ENCODE measurements at regions not wholly inside any gene's neighbourhood (a gene's known extent, or its start where the extent isn't known, plus 50 kb on each side); places are given as distances from the start of the nearest gene placed in this dataset.
"Not testable (repeated sequence)": the region's sequence is repeated elsewhere in the genome, so short reads cannot be mapped to it uniquely, and the experiment has no call there.

DNA sequence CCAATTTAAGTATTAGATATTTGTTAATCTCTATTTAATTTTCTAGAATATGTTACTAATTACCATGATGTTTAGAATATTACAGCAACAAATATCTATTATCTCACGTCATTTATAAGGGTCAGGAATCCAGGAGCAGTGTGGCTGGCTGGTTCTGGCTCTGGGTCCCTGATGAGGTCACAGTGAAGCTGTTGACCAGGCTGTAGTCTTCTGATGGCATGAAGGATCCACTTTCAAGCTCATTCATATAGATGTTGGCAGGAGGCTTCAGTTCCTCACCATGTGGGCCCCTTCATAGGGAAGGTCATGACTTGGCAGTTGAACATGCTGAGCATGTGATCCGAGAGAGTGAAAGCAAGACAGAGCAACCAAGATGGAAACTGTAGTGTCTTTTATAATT lies 375.6 kb downstream of the ATP23 start:
- Histone ChIP-seq H3K4me3 (ENCODE audit: low read depth, low read length) (no peak overlapping the region), H3K4me1 (no peaks in the 10 kb centered on the region), H3K9me3 (no peaks in the 10 kb centered on the region), H3K27me3 (no peaks in the 10 kb centered on the region), H3K36me3 (no peaks in the 10 kb centered on the region)
- TF ChIP-seq, protein P1, sequence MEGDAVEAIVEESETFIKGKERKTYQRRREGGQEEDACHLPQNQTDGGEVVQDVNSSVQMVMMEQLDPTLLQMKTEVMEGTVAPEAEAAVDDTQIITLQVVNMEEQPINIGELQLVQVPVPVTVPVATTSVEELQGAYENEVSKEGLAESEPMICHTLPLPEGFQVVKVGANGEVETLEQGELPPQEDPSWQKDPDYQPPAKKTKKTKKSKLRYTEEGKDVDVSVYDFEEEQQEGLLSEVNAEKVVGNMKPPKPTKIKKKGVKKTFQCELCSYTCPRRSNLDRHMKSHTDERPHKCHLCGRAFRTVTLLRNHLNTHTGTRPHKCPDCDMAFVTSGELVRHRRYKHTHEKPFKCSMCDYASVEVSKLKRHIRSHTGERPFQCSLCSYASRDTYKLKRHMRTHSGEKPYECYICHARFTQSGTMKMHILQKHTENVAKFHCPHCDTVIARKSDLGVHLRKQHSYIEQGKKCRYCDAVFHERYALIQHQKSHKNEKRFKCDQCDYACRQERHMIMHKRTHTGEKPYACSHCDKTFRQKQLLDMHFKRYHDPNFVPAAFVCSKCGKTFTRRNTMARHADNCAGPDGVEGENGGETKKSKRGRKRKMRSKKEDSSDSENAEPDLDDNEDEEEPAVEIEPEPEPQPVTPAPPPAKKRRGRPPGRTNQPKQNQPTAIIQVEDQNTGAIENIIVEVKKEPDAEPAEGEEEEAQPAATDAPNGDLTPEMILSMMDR (IDR thresholded peaks at IDR 0.05; ENCODE audit: low read depth, low read length) = no peak
- DNase-seq = no peak

DNA sequence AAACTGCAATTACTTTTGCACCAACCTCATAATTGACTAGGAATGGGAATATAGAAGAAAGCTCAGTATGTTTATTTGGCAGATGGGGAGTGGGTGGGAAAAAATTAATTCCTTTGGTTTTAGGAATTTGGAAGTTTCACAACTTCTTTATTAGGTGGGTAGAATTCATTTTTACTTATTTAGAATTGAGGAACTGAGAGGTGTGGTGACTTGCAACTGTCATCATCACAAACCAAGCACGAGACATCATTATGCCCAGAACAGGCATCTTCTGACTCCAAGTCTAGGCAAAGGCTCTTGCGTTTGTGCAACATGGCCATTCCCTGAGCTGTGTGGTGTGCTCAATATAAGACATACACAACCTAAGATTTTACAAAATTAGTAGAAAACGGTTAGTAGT lies 380.0 kb downstream of the ATP23 start:
- H3K4me1 ChIP-seq = no peaks in the 10 kb centered on the region
- no peak for DNase-seq
- no peak overlapping the region for H3K4me3 ChIP-seq (ENCODE audit: low read depth, low read length)
- H3K27me3 ChIP-seq = no peaks in the 10 kb centered on the region
- no peaks in the 10 kb centered on the region for H3K9me3 ChIP-seq
- TF ChIP-seq, protein P1 (IDR thresholded peaks at IDR 0.05; ENCODE audit: low read depth, low read length) = no peak
- H3K36me3 ChIP-seq = no peaks in the 10 kb centered on the region

DNA sequence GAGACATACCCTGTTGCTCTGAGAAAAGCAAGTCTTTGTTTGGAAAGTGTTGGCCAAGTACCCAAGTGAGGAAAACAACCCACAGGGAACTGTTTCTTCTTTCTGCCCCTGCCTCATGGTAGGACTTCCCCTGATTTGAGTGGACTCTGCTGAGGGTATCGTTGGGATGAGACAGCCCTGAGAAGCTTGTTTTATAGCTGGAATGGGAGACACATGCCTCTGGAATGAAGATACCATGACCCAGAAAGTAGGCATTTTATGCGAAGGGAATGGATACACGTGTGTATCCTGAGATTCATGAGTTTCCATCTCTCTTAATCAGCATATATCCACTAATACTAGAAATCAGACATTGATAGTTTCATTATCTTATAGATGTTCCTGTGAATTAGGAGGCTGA lies 382.3 kb downstream of the ATP23 start:
- H3K4me1 ChIP-seq = no peaks in the 10 kb centered on the region
- no peaks in the 10 kb centered on the region for H3K36me3 ChIP-seq
- H3K4me3 ChIP-seq (ENCODE audit: low read depth, low read length) = no peak overlapping the region
- H3K9me3 ChIP-seq = no peaks in the 10 kb centered on the region
- H3K27me3 ChIP-seq = no peaks in the 10 kb centered on the region
- DNase-seq = no peak
- TF ChIP-seq, protein P1 (IDR thresholded peaks at IDR 0.05; ENCODE audit: low read depth, low read length) = no peak

DNA sequence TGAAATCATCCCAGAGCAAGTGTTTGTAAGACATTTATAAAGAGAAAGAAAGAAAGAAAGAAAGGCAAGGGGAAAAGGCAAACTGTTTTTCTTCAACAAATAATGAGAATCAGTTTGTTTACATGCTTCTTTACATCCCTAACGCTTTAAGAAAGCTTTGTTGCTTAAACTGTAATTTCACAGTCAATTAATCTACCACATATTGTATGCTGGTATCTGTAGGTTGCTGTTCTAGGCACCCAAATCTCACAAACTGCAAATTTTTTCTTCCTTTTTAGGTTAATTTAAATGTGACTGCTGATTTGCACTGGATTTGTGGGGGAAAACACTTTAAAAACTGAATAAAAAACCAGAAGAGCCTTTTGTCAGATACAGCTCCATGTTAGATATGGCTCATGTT lies 384.2 kb downstream of the ATP23 start:
- H3K36me3 ChIP-seq = no peaks in the 10 kb centered on the region
- no peaks in the 10 kb centered on the region for H3K27me3 ChIP-seq
- H3K4me3 ChIP-seq (ENCODE audit: low read depth, low read length) = no peak overlapping the region
- H3K9me3 ChIP-seq = no peaks in the 10 kb centered on the region
- no peaks in the 10 kb centered on the region for H3K4me1 ChIP-seq
- no peak for DNase-seq
- TF ChIP-seq, protein P1 (IDR thresholded peaks at IDR 0.05; ENCODE audit: low read depth, low read length) = no peak

DNA sequence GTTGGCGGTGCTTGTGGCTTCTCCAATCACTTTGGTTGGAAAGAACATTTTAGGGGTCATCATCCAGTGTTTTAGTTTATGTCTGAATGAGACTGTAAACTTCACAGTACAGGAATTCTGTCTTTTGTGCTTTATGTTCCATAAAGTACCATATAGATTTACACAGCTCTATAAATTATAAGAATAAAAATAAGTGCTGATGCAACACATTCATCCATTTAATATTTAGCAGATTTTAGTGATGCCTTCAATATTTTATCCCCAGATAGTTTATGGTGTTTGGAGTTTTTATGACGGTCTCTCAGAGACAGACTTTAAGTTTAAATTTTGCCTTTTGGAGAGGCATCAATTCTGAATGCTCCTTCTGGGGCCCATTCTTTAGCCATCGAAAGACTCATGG lies 385.2 kb downstream of the ATP23 start:
- Histone ChIP-seq H3K9me3 (no peaks in the 10 kb centered on the region), H3K27me3 (no peaks in the 10 kb centered on the region), H3K36me3 (no peaks in the 10 kb centered on the region), H3K4me1 (no peaks in the 10 kb centered on the region), H3K4me3 (ENCODE audit: low read depth, low read length) (no peak overlapping the region)
- TF ChIP-seq, protein P1 (IDR thresholded peaks at IDR 0.05; ENCODE audit: low read depth, low read length) = no peak
- DNase-seq = no peak

DNA sequence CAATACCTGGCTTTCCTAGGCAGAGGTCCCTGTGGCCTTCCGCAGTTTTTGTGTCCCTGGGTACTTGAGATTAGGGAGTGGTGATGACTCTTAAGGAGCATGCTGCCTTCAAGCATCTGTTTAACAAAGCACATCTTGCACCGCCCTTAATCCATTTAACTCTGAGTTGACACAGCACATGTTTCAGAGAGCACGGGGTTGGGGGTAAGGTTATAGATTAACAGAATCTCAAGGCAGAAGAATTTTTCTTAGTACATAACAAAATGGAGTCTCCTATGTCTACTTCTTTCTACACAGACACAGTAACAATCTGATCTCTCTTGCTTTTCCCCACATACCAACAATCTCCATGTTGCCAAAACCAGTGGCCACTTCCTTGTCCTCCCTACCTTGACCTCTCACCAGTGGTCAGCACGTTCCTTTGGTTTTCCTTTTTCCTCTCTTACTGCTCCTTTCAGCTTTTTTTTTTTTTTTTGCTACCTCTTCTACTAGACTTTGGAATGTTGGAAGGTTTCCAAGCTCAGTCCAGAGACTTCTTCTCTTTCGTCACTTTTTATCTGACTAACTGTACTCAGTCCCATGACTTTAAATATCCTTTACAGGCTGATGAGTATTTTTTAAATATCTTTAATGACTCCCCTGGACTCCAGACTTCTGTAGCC lies 395.3 kb downstream of the ATP23 start:
- H3K9me3 ChIP-seq; H3K4me1 ChIP-seq; H3K4me3 ChIP-seq (ENCODE audit: low read depth, low read length); DNase-seq; H3K27me3 ChIP-seq; H3K36me3 ChIP-seq: not testable (repeated sequence)

DNA sequence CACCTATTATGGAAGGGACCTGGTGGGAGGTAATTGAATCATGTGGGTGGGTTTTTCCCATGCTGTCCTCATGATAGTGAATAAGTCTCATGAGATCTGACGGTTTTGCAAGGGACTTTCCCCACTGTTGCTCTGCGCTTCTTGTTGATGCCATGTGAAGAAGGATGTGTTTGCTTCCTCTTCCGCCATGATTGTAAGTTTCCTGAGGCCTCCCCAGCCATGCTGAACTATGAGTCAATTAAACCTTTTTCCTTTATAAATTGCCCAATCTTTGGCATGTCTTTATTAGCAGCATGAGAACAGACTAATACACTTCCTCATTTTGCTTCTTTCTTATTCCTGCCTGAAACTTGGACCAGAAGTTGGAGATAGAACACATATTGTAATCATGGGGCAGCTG lies 396.2 kb downstream of the ATP23 start:
- not testable (repeated sequence) for H3K9me3 ChIP-seq; H3K4me3 ChIP-seq (ENCODE audit: low read depth, low read length); H3K4me1 ChIP-seq; DNase-seq; H3K36me3 ChIP-seq; H3K27me3 ChIP-seq

Data from BE2C (cell line).